Fibroblast of pulmonary artery (primary cell): ENCODE measurements at regions not wholly inside any gene's neighbourhood (a gene's known extent, or its start where the extent isn't known, plus 50 kb on each side); places are given as distances from the start of the nearest gene placed in this dataset.

Experiments used
- DNase-seq: peaks from one replicate; pipeline ENCODE4 v3.0.0-alpha.2; 2010; ENCODE audit warnings: low read depth
- H3K4me3 ChIP-seq: replicated peaks from 2 replicates; pipeline ENCODE4 v1.5.1; 2011; ENCODE audit warnings: low read depth, mild to moderate bottlenecking, control low read depth, low read length, moderate library complexity
- CTCF ChIP-seq: IDR thresholded peaks from 2 replicates; pipeline ENCODE4 v1.5.1; 2011; ENCODE audit warnings: mild to moderate bottlenecking, control low read depth, low read length, inconsistent platforms; ENCODE audit errors: missing control alignments

GRCh38 chr5:148949841-148950470, 112.9 kb downstream of the SH3TC2 start:
- H3K4me3 ChIP-seq, result no peak overlapping the region
- DNase-seq, result no peak

GRCh38 chr5:148950471-148950863, 112.4 kb downstream of the SH3TC2 start:
- TF ChIP-seq CTCF, result no peak
- DNase-seq, result no peak
- no peak overlapping the region for H3K4me3 ChIP-seq

More at GRCh38 chr5:148949841-148950470, 112.9 kb downstream of the SH3TC2 start:
- TF ChIP-seq CTCF, result no peak

GRCh38 chr5:148950892-148951291, 112.0 kb downstream of the SH3TC2 start:
- TF ChIP-seq CTCF, result no peak

GRCh38 chr5:148951612-148952011, 111.2 kb downstream of the SH3TC2 start:
- TF ChIP-seq CTCF, result no peak
- no peak for DNase-seq
- H3K4me3 ChIP-seq, result no peak overlapping the region

More at GRCh38 chr5:148950892-148951291, 112.0 kb downstream of the SH3TC2 start:
- no peak overlapping the region for H3K4me3 ChIP-seq
- DNase-seq, result no peak

GRCh38 chr5:148952097-148952867, 110.6 kb downstream of the SH3TC2 start:
- no peak overlapping the region for H3K4me3 ChIP-seq
- no peak for DNase-seq
- no peak for TF ChIP-seq CTCF

GRCh38 chr5:148953711-148954110, 109.2 kb downstream of the SH3TC2 start:
- no peak for TF ChIP-seq CTCF
- no peak overlapping the region for H3K4me3 ChIP-seq

More at GRCh38 chr5:148953711-148954110, 109.2 kb downstream of the SH3TC2 start:
- no peak for DNase-seq
